ENCODE measurements at regions not wholly inside any gene's neighbourhood (a gene's known extent, or its start where the extent isn't known, plus 50 kb on each side); places are given as distances from the start of the nearest gene placed in this dataset.

GRCh38 chr15:47289656-47290055, 427.6 kb upstream of the SEMA6D start:
- no peak for DNase-seq

GRCh38 chr15:47291767-47292166, 425.5 kb upstream of the SEMA6D start:
- no peak for DNase-seq

GRCh38 chr15:47292638-47293190, 424.6 kb upstream of the SEMA6D start:
- DNase-seq, result no peak

GRCh38 chr15:47293466-47294162, 423.7 kb upstream of the SEMA6D start:
- DNase-seq, result no peak

GRCh38 chr15:47294765-47295259, 422.5 kb upstream of the SEMA6D start:
- no peak for DNase-seq

GRCh38 chr15:47296881-47297280, 420.4 kb upstream of the SEMA6D start:
- DNase-seq, result no peak

GRCh38 chr15:47299846-47300434, 417.4 kb upstream of the SEMA6D start:
- DNase-seq, result no peak

- no peak for DNase-seq
Measured at GRCh38 chr15:47300596-47300995, 416.7 kb upstream of the SEMA6D start.

GRCh38 chr15:47301481-47301880, 415.8 kb upstream of the SEMA6D start:
- DNase-seq, result no peak

GRCh38 chr15:47304656-47305055, 412.6 kb upstream of the SEMA6D start:
- DNase-seq, result no peak

- DNase-seq, result no peak
Measured at GRCh38 chr15:47312161-47312560, 405.1 kb upstream of the SEMA6D start.

- DNase-seq, result no peak
Measured at GRCh38 chr15:47326410-47327333, 390.6 kb upstream of the SEMA6D start.

- no peak for DNase-seq
Measured at GRCh38 chr15:47331829-47332393, 385.4 kb upstream of the SEMA6D start.

- DNase-seq, result no peak
Measured at GRCh38 chr15:47332481-47332880, 384.8 kb upstream of the SEMA6D start.

- no peak for DNase-seq
Measured at GRCh38 chr15:47333734-47334133, 383.6 kb upstream of the SEMA6D start.

- no peak for DNase-seq
Measured at GRCh38 chr15:47334805-47335535, 382.3 kb upstream of the SEMA6D start.

GRCh38 chr15:47337106-47337505, 380.2 kb upstream of the SEMA6D start:
- DNase-seq, result no peak

- no peak for DNase-seq
Measured at GRCh38 chr15:47337836-47338235, 379.5 kb upstream of the SEMA6D start.

- DNase-seq, result no peak
Measured at GRCh38 chr15:47338771-47339170, 378.5 kb upstream of the SEMA6D start.

- no peak for DNase-seq
Measured at GRCh38 chr15:47339800-47340570, 377.3 kb upstream of the SEMA6D start.

- no peak for DNase-seq
Measured at GRCh38 chr15:47340571-47340920, 376.8 kb upstream of the SEMA6D start.

All from inflammatory macrophage (primary cell).